CD4-positive, alpha-beta memory T cell (primary cell): ENCODE measurements at regions not wholly inside any gene's neighbourhood (a gene's known extent, or its start where the extent isn't known, plus 50 kb on each side); places are given as distances from the start of the nearest gene placed in this dataset.
A peak's percentile ranks its signal among the peaks of the same experiment; 100 is the strongest.

ENCODE experiments used
- CTCF ChIA-PET: fragments of 350-600 bp; sonication (Branson Sonifier 250); formaldehyde crosslinking; loops from one replicate; lab custom pipeline; 2021; ENCODE audit warnings: inconsistent platforms; ENCODE audit not compliant: partially characterized antibody; lab: Charles Lee
- POLR2A ChIA-PET: fragments of 350-600 bp; sonication (Branson Sonifier 250); formaldehyde crosslinking; loops from one replicate; lab custom pipeline; 2021; ENCODE audit not compliant: partially characterized antibody; lab: Charles Lee
- DNase-seq, 5 donors: peaks; one replicate each; pipeline versions ENCODE4 v3.0.0 to v3.0.0-alpha.2; 2020 to 2022; ENCODE audit warnings: mixed read lengths in 1 of 5
- H3K27ac ChIP-seq: one replicate; pipeline ENCODE4 v1.7.0; 2013; ENCODE audit warnings: low read depth, low read length
- H3K27me3 ChIP-seq: 2 replicates; pipeline ENCODE4 v1.7.0; 2013; ENCODE audit warnings: mild to moderate bottlenecking, low read length, moderate library complexity; ENCODE audit not compliant: insufficient read depth
- H3K36me3 ChIP-seq: 2 replicates; pipeline ENCODE4 v1.7.0; 2013; ENCODE audit warnings: mild to moderate bottlenecking, low read length, moderate library complexity; ENCODE audit not compliant: insufficient read depth
- H3K4me1 ChIP-seq: 2 replicates; pipeline ENCODE4 v1.7.0; 2013; ENCODE audit warnings: mild to moderate bottlenecking, low read length, moderate library complexity; ENCODE audit not compliant: insufficient read depth
- H3K4me3 ChIP-seq, 2 donors: one replicate each; pipeline ENCODE4 v1.7.0; 2013; ENCODE audit warnings: low read length in 2 of 2, mild to moderate bottlenecking in 1 of 2
- H3K9me3 ChIP-seq, 2 donors: one replicate each; pipeline ENCODE4 v1.7.0; 2013; ENCODE audit warnings: low read length in 2 of 2, control low read depth in 1 of 2; ENCODE audit not compliant: control insufficient read depth in 1 of 2
- H3K27ac Mint-ChIP-seq, 7 donors: one replicate each; pipeline ENCODE4 v1.8.0; 2020 to 2021; ENCODE audit warnings: mixed read lengths in 7 of 7, mild to moderate bottlenecking in 6 of 7, inconsistent platforms in 3 of 7, moderate library complexity in 3 of 7
- H3K27me3 Mint-ChIP-seq, 2 donors: one replicate each; pipeline ENCODE4 v1.8.0; 2020 to 2021; ENCODE audit warnings: mixed read lengths in 2 of 2
- H3K36me3 Mint-ChIP-seq, 2 donors: one replicate each; pipeline ENCODE4 v1.8.0; 2020 to 2021; ENCODE audit warnings: mixed read lengths in 2 of 2, inconsistent platforms in 1 of 2, mild to moderate bottlenecking in 1 of 2
- H3K4me1 Mint-ChIP-seq, 4 donors: one replicate each; pipeline ENCODE4 v1.8.0; 2020 to 2021; ENCODE audit warnings: mixed read lengths in 4 of 4, mild to moderate bottlenecking in 1 of 4
- H3K4me3 Mint-ChIP-seq, 8 donors: one replicate each; pipeline ENCODE4 v1.8.0; 2020 to 2021; ENCODE audit warnings: mixed read lengths in 8 of 8, mild to moderate bottlenecking in 7 of 8, moderate library complexity in 6 of 8, inconsistent platforms in 3 of 8
- H3K9me3 Mint-ChIP-seq, 8 donors: one replicate each; pipeline ENCODE4 v1.8.0; 2020 to 2021; ENCODE audit warnings: mixed read lengths in 8 of 8, mild to moderate bottlenecking in 5 of 8, inconsistent platforms in 3 of 8, moderate library complexity in 1 of 8
- intact Hi-C: fragments of 100-400 bp; cut with micrococcal nuclease; formaldehyde crosslinking; loops from one replicate; pipeline ENCODE4 v1.15.1; 2023

DNA sequence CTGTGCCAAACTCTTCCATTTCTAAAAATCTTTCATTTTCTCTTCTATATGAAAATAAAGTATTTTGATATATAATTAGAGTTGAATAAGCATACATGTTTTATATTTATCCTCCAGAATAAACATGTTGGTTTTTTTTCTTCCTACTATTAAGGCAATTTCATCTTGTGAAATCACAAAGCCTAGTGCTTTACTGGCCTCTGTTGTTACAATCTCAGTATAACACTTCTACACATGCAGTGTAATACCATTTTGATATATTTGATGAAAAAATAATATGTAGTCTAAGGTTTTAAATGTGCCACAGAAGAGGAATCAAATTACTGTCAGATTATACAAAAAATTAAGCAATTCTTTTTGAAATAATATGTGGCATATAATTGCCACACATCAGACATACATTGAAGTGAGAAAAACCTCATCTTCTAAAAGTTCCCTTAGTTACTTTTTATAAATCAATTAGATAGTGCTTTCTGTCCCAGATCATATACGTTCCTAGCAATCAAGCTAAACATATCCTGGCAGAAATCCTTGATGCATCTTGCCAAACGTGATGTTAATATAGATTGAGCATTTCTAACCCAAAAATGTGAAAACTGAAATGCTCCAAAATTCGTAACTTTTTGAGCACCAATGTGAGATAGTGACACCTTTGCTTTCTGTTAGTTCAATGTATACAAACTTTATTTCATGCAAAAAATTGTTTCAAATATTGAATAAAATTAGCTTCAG is 225.1 kb upstream of the MANEA start:
- ChIA-PET POLR2A (no interaction called here), CTCF (no interaction called here)
- no peak overlapping the region for H3K27ac Mint-ChIP-seq
- Histone ChIP-seq H3K36me3 (no peaks in the 10 kb centered on the region), H3K27me3 (no peaks in the 10 kb centered on the region), H3K4me3 (no peak overlapping the region), H3K4me1 (no peaks in the 10 kb centered on the region), H3K27ac (no peak overlapping the region), H3K9me3 (no peaks in the 10 kb centered on the region)
- H3K4me3 Mint-ChIP-seq, result no peak overlapping the region
- H3K27me3 Mint-ChIP-seq, result no peaks in the 10 kb centered on the region
- intact Hi-C loops, result no loop called here
- no peaks in the 10 kb centered on the region for H3K9me3 Mint-ChIP-seq
- no peaks in the 10 kb centered on the region for H3K36me3 Mint-ChIP-seq
- H3K4me1 Mint-ChIP-seq, result no peaks in the 10 kb centered on the region
- DNase-seq, result no peak

DNA sequence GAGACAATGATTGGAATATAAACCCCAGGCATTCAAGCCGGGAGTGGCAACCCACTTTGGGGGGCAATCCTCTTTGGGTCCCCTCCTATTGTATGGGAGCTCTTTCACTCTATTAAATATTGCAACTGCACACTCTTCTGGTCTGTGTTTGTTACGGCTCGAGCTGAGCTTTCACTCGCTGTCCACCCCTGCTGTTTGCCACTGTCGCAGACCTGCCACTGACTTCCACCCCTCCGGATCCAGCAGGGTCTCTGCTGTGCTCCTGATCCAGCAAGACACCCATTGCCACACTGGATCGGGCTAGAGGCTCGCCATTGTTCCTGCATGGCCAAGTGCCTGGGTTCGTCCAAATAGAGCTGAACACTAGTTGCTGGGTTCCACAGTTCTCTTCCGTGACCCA is 222.8 kb upstream of the MANEA start:
- H3K4me1 ChIP-seq, result no peaks in the 10 kb centered on the region
- no peaks in the 10 kb centered on the region for H3K36me3 ChIP-seq
- no peak overlapping the region for H3K27ac ChIP-seq
- Mint-ChIP-seq H3K36me3 (no peaks in the 10 kb centered on the region), H3K9me3 (no peaks in the 10 kb centered on the region), H3K27ac (no peak overlapping the region), H3K4me1 (no peaks in the 10 kb centered on the region), H3K27me3 (no peaks in the 10 kb centered on the region), H3K4me3 (no peak overlapping the region)
- intact Hi-C loops, result no loop called here
- no peaks in the 10 kb centered on the region for H3K27me3 ChIP-seq
- ChIA-PET CTCF (interaction anchor here (1.1 kb wide), 1 partner anchor 9 kb away, joined by 3 read pairs; no protein-coding TSS in a partner anchor), POLR2A (no interaction called here)
- no peak for DNase-seq
- H3K9me3 ChIP-seq, result no peaks in the 10 kb centered on the region
- no peak overlapping the region for H3K4me3 ChIP-seq

- H3K9me3 ChIP-seq, result no peaks in the 10 kb centered on the region
- no peak overlapping the region for H3K4me3 ChIP-seq
- CTCF ChIA-PET, result no interaction called here
- no peaks in the 10 kb centered on the region for H3K27me3 ChIP-seq
- intact Hi-C loops, result no loop called here
- Mint-ChIP-seq H3K9me3 (no peaks in the 10 kb centered on the region), H3K27me3 (no peaks in the 10 kb centered on the region), H3K27ac (no peak overlapping the region), H3K36me3 (no peaks in the 10 kb centered on the region), H3K4me1 (no peaks in the 10 kb centered on the region), H3K4me3 (no peak overlapping the region)
- no peak overlapping the region for H3K27ac ChIP-seq
- no peak for DNase-seq
- H3K36me3 ChIP-seq, result no peaks in the 10 kb centered on the region
- POLR2A ChIA-PET, result no interaction called here
- H3K4me1 ChIP-seq, result no peaks in the 10 kb centered on the region
Observed at GRCh38 chr6:95357380-95358020, 219.8 kb upstream of the MANEA start.

GRCh38 chr6:95364016-95364604 is 213.2 kb upstream of the MANEA start:
- ChIA-PET CTCF (no interaction called here), POLR2A (no interaction called here)
- Mint-ChIP-seq H3K27me3 (no peaks in the 10 kb centered on the region), H3K4me3 (no peak overlapping the region), H3K36me3 (no peaks in the 10 kb centered on the region), H3K27ac (no peak overlapping the region), H3K4me1 (no peaks in the 10 kb centered on the region), H3K9me3 (no peaks in the 10 kb centered on the region)
- Histone ChIP-seq H3K4me1 (no peaks in the 10 kb centered on the region), H3K4me3 (no peak overlapping the region), H3K9me3 (no peaks in the 10 kb centered on the region), H3K27me3 (peaks cover 2% of the 10 kb centered on the region), H3K36me3 (no peaks in the 10 kb centered on the region), H3K27ac (no peak overlapping the region)
- peak in 1 of 5 donors; percentile 0 for DNase-seq
- intact Hi-C loops, result no loop called here

DNA sequence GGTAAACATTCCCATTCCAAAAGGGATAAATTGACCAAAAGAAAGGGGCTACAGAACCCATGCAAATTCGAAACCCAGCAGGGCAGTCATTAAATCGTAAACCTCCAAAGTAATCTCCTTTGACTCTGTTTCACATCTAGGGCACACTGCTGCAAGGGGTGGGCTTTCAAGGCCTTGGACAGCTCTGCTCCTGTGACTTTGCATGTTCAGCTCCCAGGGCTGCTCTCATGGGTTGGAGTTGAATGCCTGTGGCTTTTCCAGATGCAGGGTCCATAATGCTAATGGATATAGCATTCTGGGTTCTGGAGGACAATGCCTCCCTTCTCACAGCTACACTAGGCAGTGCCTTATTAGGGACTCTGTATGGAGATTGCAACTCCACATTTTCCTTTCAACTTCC is 211.9 kb upstream of the MANEA start:
- Mint-ChIP-seq H3K36me3 (no peaks in the 10 kb centered on the region), H3K27ac (no peak overlapping the region), H3K4me3 (no peak overlapping the region), H3K4me1 (no peaks in the 10 kb centered on the region), H3K9me3 (no peaks in the 10 kb centered on the region), H3K27me3 (no peaks in the 10 kb centered on the region)
- Histone ChIP-seq H3K27me3 (peaks cover 2% of the 10 kb centered on the region), H3K4me1 (no peaks in the 10 kb centered on the region), H3K27ac (no peak overlapping the region), H3K36me3 (no peaks in the 10 kb centered on the region), H3K9me3 (no peaks in the 10 kb centered on the region), H3K4me3 (no peak overlapping the region)
- DNase-seq, result no peak
- CTCF ChIA-PET, result interaction anchor here (1.4 kb wide), 1 partner anchor 20 kb away, joined by 3 read pairs; no protein-coding TSS in a partner anchor
- POLR2A ChIA-PET, result no interaction called here
- intact Hi-C loops, result no loop called here

GRCh38 chr6:95366414-95366813 is 210.9 kb upstream of the MANEA start:
- Mint-ChIP-seq H3K4me3 (no peak overlapping the region), H3K4me1 (no peaks in the 10 kb centered on the region), H3K9me3 (no peaks in the 10 kb centered on the region), H3K27me3 (no peaks in the 10 kb centered on the region), H3K36me3 (no peaks in the 10 kb centered on the region), H3K27ac (no peak overlapping the region)
- CTCF ChIA-PET, result interaction anchor here (1.4 kb wide), 1 partner anchor 21 kb away, joined by 3 read pairs; no protein-coding TSS in a partner anchor
- no peak for DNase-seq
- no peaks in the 10 kb centered on the region for H3K9me3 ChIP-seq
- H3K4me3 ChIP-seq, result no peak overlapping the region
- H3K36me3 ChIP-seq, result no peaks in the 10 kb centered on the region
- peaks cover 2% of the 10 kb centered on the region for H3K27me3 ChIP-seq
- H3K27ac ChIP-seq, result no peak overlapping the region
- intact Hi-C loops, result no loop called here
- POLR2A ChIA-PET, result no interaction called here
- no peaks in the 10 kb centered on the region for H3K4me1 ChIP-seq

GRCh38 chr6:95383878-95384277 is 193.5 kb upstream of the MANEA start:
- POLR2A ChIA-PET, result no interaction called here
- Histone ChIP-seq H3K4me1 (no peaks in the 10 kb centered on the region), H3K27me3 (no peaks in the 10 kb centered on the region), H3K4me3 (no peak overlapping the region), H3K27ac (no peak overlapping the region), H3K9me3 (no peaks in the 10 kb centered on the region), H3K36me3 (no peaks in the 10 kb centered on the region)
- Mint-ChIP-seq H3K4me1 (no peaks in the 10 kb centered on the region), H3K4me3 (no peak overlapping the region), H3K27me3 (no peaks in the 10 kb centered on the region), H3K9me3 (peaks cover 0 to 4% (median 0%) of the 10 kb centered on the region in 8 donors), H3K27ac (no peak overlapping the region), H3K36me3 (no peaks in the 10 kb centered on the region)
- DNase-seq, result no peak
- intact Hi-C loops, result no loop called here
- CTCF ChIA-PET, result no interaction called here
